ENCODE measurements at regions not wholly inside any gene's neighbourhood (a gene's known extent, or its start where the extent isn't known, plus 50 kb on each side); places are given as distances from the start of the nearest gene placed in this dataset.

GRCh38 chrX:11992271-11992670 is 146.0 kb upstream of the FRMPD4 start:
- Histone ChIP-seq H3K14ac (replicated peaks; ENCODE audit: low read depth, low read length) (no peak overlapping the region), H2AK5ac (ENCODE audit: low read depth, low read length) (no peak overlapping the region), H3K9me3 (ENCODE audit: control insufficient read depth, insufficient read depth, low read length) (no peaks in the 10 kb centered on the region), H3K27ac (ENCODE audit: insufficient read depth, low read length) (no peak overlapping the region), H4K20me1 (ENCODE audit: insufficient read depth, low read length) (no peaks in the 10 kb centered on the region), H4K91ac (ENCODE audit: insufficient read depth, low read depth, low read length) (no peak overlapping the region), H3K4me3 (ENCODE audit: insufficient read depth, low read depth, low read length) (no peak overlapping the region), H4K5ac (ENCODE audit: low read depth, low read length) (no peak overlapping the region), H2BK20ac (ENCODE audit: low read depth, low read length) (no peak overlapping the region), H3K4ac (ENCODE audit: low read depth, low read length) (no peak overlapping the region), H4K8ac (ENCODE audit: low read depth in 2 of 2, low read length in 2 of 2) (no peak overlapping the region), H2BK15ac (ENCODE audit: low read depth, low read length) (no peak overlapping the region), H3K36me3 (ENCODE audit: control insufficient read depth, insufficient read depth, low read length) (no peaks in the 10 kb centered on the region), H3K9ac (ENCODE audit: low read depth, low read length) (no peak overlapping the region), H3K4me1 (ENCODE audit: control insufficient read depth, insufficient read depth, low read length) (no peaks in the 10 kb centered on the region), H3K56ac (ENCODE audit: extremely low read depth, insufficient read depth, low read length) (no peak overlapping the region), H3K23ac (ENCODE audit: low read depth, low read length) (no peak overlapping the region), H2AFZ (replicated peaks; ENCODE audit: low read length, poor library complexity) (no peak overlapping the region), H3K79me1 (ENCODE audit: low read depth in 1 of 2, low read length in 2 of 2) (no peaks in the 10 kb centered on the region), H3K18ac (ENCODE audit: low read depth, low read length) (no peak overlapping the region), H3K4me2 (ENCODE audit: low read depth, low read length) (no peak overlapping the region), H3K27me3 (ENCODE audit: control insufficient read depth, insufficient read depth, low read length) (no peaks in the 10 kb centered on the region), H3K9me1 (ENCODE audit: insufficient read depth, low read length) (no peaks in the 10 kb centered on the region), H2AK9ac (replicated peaks; ENCODE audit: low read depth, low read length, poor library complexity) (no peak overlapping the region), H2BK5ac (ENCODE audit: low read depth, low read length, poor library complexity, severe bottlenecking) (no peak overlapping the region), H2BK120ac (ENCODE audit: low read depth, low read length) (no peak overlapping the region)
- dilution Hi-C loops (cut with HindIII; ENCODE audit: low sequenced_read_pairs, unreplicated experiment) (no loop called here), in situ Hi-C loops (cut with MboI; ENCODE audit: low sequenced_read_pairs) (no loop called here), intact Hi-C loops (cut with micrococcal nuclease) (no loop called here)
- ChIA-PET POLR2A (ENCODE audit: unreplicated experiment) (no interaction called here), CTCF (no interaction called here)
- no peak; the same call in 1 of the 2 replicates for ATAC-seq (ENCODE audit: low read depth)
- BruUV-seq (replicated peaks) = no TSS peak
- DNase-seq = no peak
- no peak for TF ChIP-seq RAD21 (IDR thresholded peaks at IDR 0.05; ENCODE audit: low read length)
- TF ChIP-seq RFX5 (IDR thresholded peaks at IDR 0.05; ENCODE audit: low read depth, low read length) = no peak
- TF ChIP-seq, protein P1, sequence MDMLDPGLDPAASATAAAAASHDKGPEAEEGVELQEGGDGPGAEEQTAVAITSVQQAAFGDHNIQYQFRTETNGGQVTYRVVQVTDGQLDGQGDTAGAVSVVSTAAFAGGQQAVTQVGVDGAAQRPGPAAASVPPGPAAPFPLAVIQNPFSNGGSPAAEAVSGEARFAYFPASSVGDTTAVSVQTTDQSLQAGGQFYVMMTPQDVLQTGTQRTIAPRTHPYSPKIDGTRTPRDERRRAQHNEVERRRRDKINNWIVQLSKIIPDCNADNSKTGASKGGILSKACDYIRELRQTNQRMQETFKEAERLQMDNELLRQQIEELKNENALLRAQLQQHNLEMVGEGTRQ (IDR thresholded peaks at IDR 0.05; ENCODE audit: low read depth, low read length) = no peak
- no peak for TF ChIP-seq CEBPB (IDR thresholded peaks at IDR 0.05; ENCODE audit: low read depth, low read length)
- no peak for TF ChIP-seq ELK1 (IDR thresholded peaks at IDR 0.05; ENCODE audit: borderline replicate concordance, low read depth, low read length)
- no peak for TF ChIP-seq MXI1 (IDR thresholded peaks at IDR 0.05; ENCODE audit: borderline replicate concordance, low read depth, low read length)
- no peak for TF ChIP-seq BHLHE40 (IDR thresholded peaks at IDR 0.05; ENCODE audit: low read depth, low read length)
- no peak for TF ChIP-seq NFE2L2 (IDR thresholded peaks at IDR 0.05; ENCODE audit: low read depth, low read length)
- no peak for TF ChIP-seq RCOR1 (IDR thresholded peaks at IDR 0.05; ENCODE audit: insufficient replicate concordance, low read length)
- TF ChIP-seq SMC3 (IDR thresholded peaks at IDR 0.05; ENCODE audit: low read depth, low read length) = no peak
- no peak for TF ChIP-seq MAZ (IDR thresholded peaks at IDR 0.05; ENCODE audit: borderline replicate concordance, low read depth, low read length)
- no peak for TF ChIP-seq CTCF (conservative IDR thresholded peaks at IDR 0.05; ENCODE audit: low read depth, low read length)
- no peak for TF ChIP-seq POLR2A (IDR thresholded peaks at IDR 0.05; ENCODE audit: low read depth, low read length)
- no peak for TF ChIP-seq CHD1 (IDR thresholded peaks at IDR 0.05; ENCODE audit: low read depth, low read length)
- TF ChIP-seq MAFK (IDR thresholded peaks at IDR 0.05; ENCODE audit: low read depth, low read length) = no peak

All from IMR-90 (cell line).